Keratinocyte (primary cell): ENCODE measurements at regions not wholly inside any gene's neighbourhood (a gene's known extent, or its start where the extent isn't known, plus 50 kb on each side); places are given as distances from the start of the nearest gene placed in this dataset.

ENCODE experiments used
- DNase-seq: peaks from one replicate; pipeline ENCODE4 v3.0.0-alpha.2; 2011; ENCODE audit warnings: low read depth, missing footprints, low spot score
- FAIRE-seq: peaks from 2 replicates; lab custom pipeline; 2011; peaks lifted over from hg19 to GRCh38; lab: Jason Lieb, UNC
- H2AFZ ChIP-seq: 2 replicates; pipeline ENCODE4 v1.6.0; 2012; ENCODE audit warnings: low read length, control low read depth, inconsistent platforms; ENCODE audit not compliant: control insufficient read depth
- H3K27ac ChIP-seq: 2 replicates; pipeline ENCODE4 v1.5.1; 2011; ENCODE audit warnings: low read length; ENCODE audit not compliant: control insufficient read depth, insufficient read depth
- H3K27me3 ChIP-seq: 3 replicates; pipeline ENCODE4 v1.6.0; 2011; ENCODE audit warnings: low read length; ENCODE audit not compliant: control insufficient read depth, insufficient read depth; ENCODE audit errors: extremely low read depth
- H3K36me3 ChIP-seq, 2 experiments: 2 replicates in 1 of 2; 3 replicates in 1 of 2; pipeline ENCODE4 v1.5.1; 2011; ENCODE audit warnings: low read length in 2 of 2, mild to moderate bottlenecking in 1 of 2; ENCODE audit not compliant: control insufficient read depth in 2 of 2, insufficient read depth in 2 of 2; ENCODE audit errors: extremely low read depth in 1 of 2
- H3K4me1 ChIP-seq: 3 replicates; pipeline ENCODE4 v1.5.1; 2011; ENCODE audit warnings: low read length; ENCODE audit not compliant: control insufficient read depth, insufficient read depth; ENCODE audit errors: extremely low read depth
- H3K4me2 ChIP-seq: 3 replicates; pipeline ENCODE4 v1.6.0; 2011; ENCODE audit warnings: low read depth, low read length; ENCODE audit not compliant: control insufficient read depth, insufficient read depth; ENCODE audit errors: extremely low read depth
- H3K4me3 ChIP-seq, 3 experiments: fragments of 200-600 bp in 1 of 3; sonication (generic) in 1 of 3; 2 replicates in 2 of 3; 3 replicates in 1 of 3; pipeline ENCODE4 v1.5.1; 2011 to 2016; ENCODE audit warnings: low read length in 3 of 3, mild to moderate bottlenecking in 3 of 3, control low read depth in 2 of 3, inconsistent platforms in 1 of 3, low read depth in 1 of 3, mixed read lengths in 1 of 3, mixed run types in 1 of 3, moderate library complexity in 1 of 3; ENCODE audit not compliant: control insufficient read depth in 2 of 3, insufficient read depth in 2 of 3; ENCODE audit errors: extremely low read depth in 1 of 3
- H3K79me2 ChIP-seq: 2 replicates; pipeline ENCODE4 v1.6.0; 2012; ENCODE audit warnings: low read length; ENCODE audit not compliant: control insufficient read depth, insufficient read depth
- H3K9ac ChIP-seq: 3 replicates; pipeline ENCODE4 v1.6.0; 2011; ENCODE audit warnings: low read length; ENCODE audit not compliant: control insufficient read depth, insufficient read depth; ENCODE audit errors: extremely low read depth
- H3K9me1 ChIP-seq: 3 replicates; pipeline ENCODE4 v1.6.0; 2011; ENCODE audit warnings: low read length; ENCODE audit not compliant: control insufficient read depth, insufficient read depth; ENCODE audit errors: extremely low read depth
- H3K9me3 ChIP-seq: 2 replicates; pipeline ENCODE4 v1.5.1; 2012; ENCODE audit warnings: low read depth, low read length; ENCODE audit not compliant: control insufficient read depth
- H4K20me1 ChIP-seq: 3 replicates; pipeline ENCODE4 v1.6.0; 2011; ENCODE audit warnings: low read length; ENCODE audit not compliant: control insufficient read depth, insufficient read depth; ENCODE audit errors: extremely low read depth
- EZH2 ChIP-seq: IDR thresholded peaks from one replicate; pipeline ENCODE4 v1.6.1; 2012; ENCODE audit warnings: inconsistent platforms, mild to moderate bottlenecking, low read length, moderate library complexity
- dilution Hi-C: fragments of 300-500 bp; cut with MboI; formaldehyde crosslinking; loops from one replicate; pipeline ENCODE4 v1.7.0; 2020; ENCODE audit warnings: low sequenced_read_pairs; ENCODE audit not compliant: extremely low pct_ligation_motif_present
- TF ChIP-seq, protein P1 (sequence below), 3 experiments: IDR thresholded peaks in 1 of 3; conservative IDR thresholded peaks in 1 of 3; optimal IDR thresholded peaks in 1 of 3; 2 replicates in 2 of 3; 3 replicates in 1 of 3; pipeline versions ENCODE3 to v1.5.1; 2011; ENCODE audit warnings: low read length in 3 of 3, mild to moderate bottlenecking in 3 of 3, moderate library complexity in 2 of 3, control low read depth in 1 of 3, inconsistent platforms in 1 of 3; ENCODE audit not compliant: insufficient read depth in 2 of 3; ENCODE audit errors: extremely low read depth in 1 of 3

DNA sequence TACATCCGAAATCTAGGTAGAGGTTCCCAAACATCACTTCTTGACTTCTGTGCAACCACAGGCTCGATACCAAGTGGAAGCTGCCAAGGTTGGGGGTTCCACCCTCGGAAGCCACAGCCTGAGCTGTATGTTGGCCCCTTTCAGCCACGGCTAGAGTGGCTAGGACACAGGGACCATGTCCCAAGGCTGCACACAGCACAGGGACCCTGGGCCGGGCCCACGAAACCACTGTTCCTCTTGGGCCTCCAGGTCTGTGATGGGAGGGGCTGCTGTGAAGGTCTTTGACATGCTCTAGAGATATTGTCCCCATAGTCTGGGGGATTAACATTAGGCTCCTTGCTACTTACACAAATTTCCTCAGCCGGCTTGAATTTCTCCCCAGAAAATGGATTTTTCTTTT lies 460.6 kb downstream of the ISL1 start:
- no peaks in the 10 kb centered on the region for H3K79me2 ChIP-seq
- no peak overlapping the region for H3K4me2 ChIP-seq
- no peaks in the 10 kb centered on the region for H3K4me1 ChIP-seq
- H3K36me3 ChIP-seq: no peaks in the 10 kb centered on the region
- no peak overlapping the region for H2AFZ ChIP-seq
- H3K9me1 ChIP-seq: no peaks in the 10 kb centered on the region
- no peak overlapping the region for H3K9ac ChIP-seq
- no peaks in the 10 kb centered on the region for H3K27me3 ChIP-seq
- H3K9me3 ChIP-seq: no peaks in the 10 kb centered on the region
- no peak overlapping the region for H3K4me3 ChIP-seq
- DNase-seq (no peak), FAIRE-seq (no peak)
- TF ChIP-seq EZH2: no peak
- TF ChIP-seq, protein P1, sequence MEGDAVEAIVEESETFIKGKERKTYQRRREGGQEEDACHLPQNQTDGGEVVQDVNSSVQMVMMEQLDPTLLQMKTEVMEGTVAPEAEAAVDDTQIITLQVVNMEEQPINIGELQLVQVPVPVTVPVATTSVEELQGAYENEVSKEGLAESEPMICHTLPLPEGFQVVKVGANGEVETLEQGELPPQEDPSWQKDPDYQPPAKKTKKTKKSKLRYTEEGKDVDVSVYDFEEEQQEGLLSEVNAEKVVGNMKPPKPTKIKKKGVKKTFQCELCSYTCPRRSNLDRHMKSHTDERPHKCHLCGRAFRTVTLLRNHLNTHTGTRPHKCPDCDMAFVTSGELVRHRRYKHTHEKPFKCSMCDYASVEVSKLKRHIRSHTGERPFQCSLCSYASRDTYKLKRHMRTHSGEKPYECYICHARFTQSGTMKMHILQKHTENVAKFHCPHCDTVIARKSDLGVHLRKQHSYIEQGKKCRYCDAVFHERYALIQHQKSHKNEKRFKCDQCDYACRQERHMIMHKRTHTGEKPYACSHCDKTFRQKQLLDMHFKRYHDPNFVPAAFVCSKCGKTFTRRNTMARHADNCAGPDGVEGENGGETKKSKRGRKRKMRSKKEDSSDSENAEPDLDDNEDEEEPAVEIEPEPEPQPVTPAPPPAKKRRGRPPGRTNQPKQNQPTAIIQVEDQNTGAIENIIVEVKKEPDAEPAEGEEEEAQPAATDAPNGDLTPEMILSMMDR (optimal IDR thresholded peaks at IDR 0.05 in 1 of 3, IDR thresholded peaks at IDR 0.05 in 1 of 3, conservative IDR thresholded peaks at IDR 0.05 in 1 of 3; ENCODE audit: extremely low read depth in 1 of 3, insufficient read depth in 2 of 3, low read length in 3 of 3): no peak
- H3K27ac ChIP-seq: no peak overlapping the region
- dilution Hi-C loops: no loop called here
- no peaks in the 10 kb centered on the region for H4K20me1 ChIP-seq

- no peaks in the 10 kb centered on the region for H3K27me3 ChIP-seq
- TF ChIP-seq, protein P1 (optimal IDR thresholded peaks at IDR 0.05 in 1 of 3, IDR thresholded peaks at IDR 0.05 in 1 of 3, conservative IDR thresholded peaks at IDR 0.05 in 1 of 3; ENCODE audit: extremely low read depth in 1 of 3, insufficient read depth in 2 of 3, low read length in 3 of 3): no peak
- no peak for TF ChIP-seq EZH2
- no peak overlapping the region for H3K4me3 ChIP-seq
- H2AFZ ChIP-seq: no peak overlapping the region
- no peaks in the 10 kb centered on the region for H3K4me1 ChIP-seq
- no peaks in the 10 kb centered on the region for H3K79me2 ChIP-seq
- no peak for DNase-seq
- H4K20me1 ChIP-seq: no peaks in the 10 kb centered on the region
- H3K9ac ChIP-seq: no peak overlapping the region
- H3K36me3 ChIP-seq: no peaks in the 10 kb centered on the region
- no peak overlapping the region for H3K27ac ChIP-seq
- H3K9me3 ChIP-seq: no peaks in the 10 kb centered on the region
- dilution Hi-C loops: no loop called here
- no peaks in the 10 kb centered on the region for H3K9me1 ChIP-seq
- FAIRE-seq: no peak
- no peak overlapping the region for H3K4me2 ChIP-seq
Measured at GRCh38 chr5:51846015-51846414, 462.8 kb downstream of the ISL1 start.
